ENCODE measurements at regions not wholly inside any gene's neighbourhood (a gene's known extent, or its start where the extent isn't known, plus 50 kb on each side); places are given as distances from the start of the nearest gene placed in this dataset.

GRCh38 chr6:86380571-86381125 is 556.7 kb upstream of the HTR1E start:
- no peak for TF ChIP-seq CTCF (IDR thresholded peaks at IDR 0.05)
- no peak for TF ChIP-seq POLR2A (IDR thresholded peaks at IDR 0.05)
- no peak for TF ChIP-seq EP300 (IDR thresholded peaks at IDR 0.05)
